Hematopoietic multipotent progenitor cell (in vitro differentiated cells): ENCODE measurements at regions not wholly inside any gene's neighbourhood (a gene's known extent, or its start where the extent isn't known, plus 50 kb on each side); places are given as distances from the start of the nearest gene placed in this dataset.
"Not testable (repeated sequence)": the region's sequence is repeated elsewhere in the genome, so short reads cannot be mapped to it uniquely, and the experiment has no call there.

Experiments
- DNase-seq, 3 donors: peaks; one replicate each; pipeline ENCODE4 v3.0.0-alpha.2; 2011 to 2015; ENCODE audit warnings: low read depth in 2 of 3, low spot score in 2 of 3

DNA sequence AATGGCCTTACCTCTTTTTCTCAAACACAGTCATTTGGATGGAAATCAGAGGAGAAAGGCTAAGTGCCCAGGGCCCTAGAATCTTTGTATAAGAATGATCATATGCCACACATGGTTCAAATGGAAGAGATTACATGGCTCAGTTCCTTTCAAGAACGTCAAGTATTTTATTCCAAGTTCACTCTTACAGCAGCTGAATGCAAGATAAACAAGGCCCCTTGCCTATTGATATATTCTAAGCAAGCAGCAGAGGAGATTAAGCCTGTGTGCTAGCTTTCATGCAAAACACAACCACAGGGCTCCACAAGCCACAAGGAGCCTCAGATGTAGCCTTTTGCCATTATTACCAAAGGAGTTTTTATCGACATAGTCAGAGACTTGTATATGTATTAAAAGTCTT lies 55.3 kb upstream of the SLCO6A1 start:
- no peak for DNase-seq

DNA sequence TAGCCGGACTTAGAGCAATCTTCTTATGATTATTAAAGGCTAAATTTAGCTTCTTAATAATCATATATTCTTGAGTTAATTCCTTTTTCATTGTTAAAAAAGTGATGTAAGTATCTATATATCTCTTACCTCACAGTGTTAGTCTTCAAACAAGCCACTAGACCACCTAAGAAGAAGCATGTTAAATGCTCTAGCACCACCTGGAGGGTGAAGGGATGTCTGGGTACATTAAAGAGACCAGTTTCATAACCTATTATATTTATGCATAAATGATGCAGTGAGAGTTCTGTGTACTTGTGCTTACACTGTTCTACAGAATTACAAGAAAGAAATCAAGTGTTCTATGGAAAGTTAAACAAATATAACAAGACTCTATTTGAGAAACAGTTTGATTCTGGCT lies 55.9 kb upstream of the SLCO6A1 start:
- peak in 2 of 3 donors; percentile 47 to 82 for DNase-seq

DNA sequence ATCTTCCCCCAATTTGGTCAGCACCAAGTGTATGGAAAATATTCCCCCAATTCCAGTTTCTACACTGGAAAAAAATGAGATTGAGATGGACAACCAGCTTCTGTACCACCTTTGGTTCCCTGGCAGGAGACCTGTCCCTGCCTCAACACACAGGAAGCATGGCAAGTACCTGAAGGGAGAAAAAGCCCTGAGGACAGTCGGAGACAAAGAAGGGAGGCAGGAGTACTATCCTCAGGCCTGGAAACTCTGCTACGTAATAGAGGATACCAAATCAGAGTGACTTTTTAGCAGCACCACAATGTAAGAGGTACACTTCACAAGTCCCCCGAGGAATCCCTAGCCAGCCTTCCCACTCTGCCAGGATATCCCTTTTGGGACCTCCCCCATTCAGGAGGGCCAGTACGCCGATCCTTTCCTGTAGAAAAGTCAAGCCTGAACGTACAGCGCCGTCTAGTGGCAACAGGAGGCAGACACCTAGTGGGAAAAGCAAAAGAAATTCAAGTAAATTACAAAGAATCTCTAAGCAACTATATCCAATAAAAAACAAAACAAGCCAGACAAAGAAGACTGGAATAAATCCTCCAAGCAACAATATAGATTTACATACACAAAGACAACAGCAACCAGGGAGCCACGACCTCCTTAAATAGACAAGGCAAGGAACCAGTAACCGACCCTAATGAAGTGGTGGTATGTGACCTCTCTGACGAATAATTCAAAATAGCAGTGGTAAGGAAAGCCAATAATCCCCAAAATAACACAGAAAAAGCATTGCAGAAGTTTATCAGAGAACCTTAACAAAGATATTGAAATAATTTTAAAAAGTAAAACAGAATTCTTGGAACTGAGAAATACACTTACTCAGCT lies 63.3 kb upstream of the SLCO6A1 start:
- no peak for DNase-seq

DNA sequence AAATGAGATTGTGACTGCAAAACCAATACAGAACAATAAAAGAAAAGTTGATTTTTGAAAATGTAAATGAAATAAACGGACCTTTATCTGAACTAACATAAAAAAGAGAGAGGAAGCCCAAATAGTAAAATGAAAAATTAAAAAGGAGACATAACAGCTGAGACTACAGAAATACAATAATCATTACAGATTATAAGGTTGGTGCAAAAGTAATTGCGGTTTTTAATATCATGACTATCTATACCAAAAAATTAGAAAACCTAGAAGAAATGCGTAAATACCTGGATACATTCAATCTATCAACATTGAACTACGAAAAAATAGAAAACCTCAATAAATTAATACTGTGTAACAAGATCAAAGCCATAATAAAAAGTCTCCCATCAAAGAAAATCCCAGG lies 71.9 kb upstream of the SLCO6A1 start:
- DNase-seq: no peak

DNA sequence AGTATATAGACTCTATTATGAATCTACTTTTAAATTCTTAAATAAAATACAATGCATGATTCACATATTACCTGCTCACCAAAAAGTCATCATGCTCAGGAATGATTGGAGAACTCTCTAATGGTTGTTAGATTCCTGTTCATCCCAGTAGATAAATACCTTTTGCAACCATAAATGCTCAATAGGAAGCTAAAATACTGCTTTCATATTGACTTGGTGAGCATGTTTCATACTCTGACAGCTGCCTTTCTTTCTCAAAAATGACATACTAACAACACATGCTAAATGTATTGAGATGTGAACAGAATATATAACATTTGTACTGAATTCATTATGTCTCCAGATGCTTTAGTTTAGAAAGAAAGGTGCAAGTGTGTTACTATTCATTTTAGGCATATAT lies 79.6 kb upstream of the SLCO6A1 start:
- no peak for DNase-seq

DNA sequence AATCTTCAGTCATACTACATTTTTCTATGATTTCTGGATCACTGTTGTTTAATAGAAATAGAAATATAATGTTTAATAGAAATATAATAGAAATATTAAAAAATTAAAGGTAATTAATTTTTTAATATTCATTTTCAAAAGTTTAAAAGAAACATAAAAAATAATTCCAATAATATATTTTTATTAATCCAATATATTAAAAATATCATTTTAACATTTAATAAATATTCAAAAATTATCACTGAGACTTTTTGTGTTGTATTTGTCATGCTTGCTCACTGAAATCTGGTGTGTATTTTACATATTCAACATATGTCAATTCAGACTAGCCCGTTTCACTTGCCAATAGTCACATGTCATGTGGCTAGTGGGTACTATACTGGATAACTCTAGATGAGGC lies 80.6 kb upstream of the SLCO6A1 start:
- DNase-seq: no peak

DNA sequence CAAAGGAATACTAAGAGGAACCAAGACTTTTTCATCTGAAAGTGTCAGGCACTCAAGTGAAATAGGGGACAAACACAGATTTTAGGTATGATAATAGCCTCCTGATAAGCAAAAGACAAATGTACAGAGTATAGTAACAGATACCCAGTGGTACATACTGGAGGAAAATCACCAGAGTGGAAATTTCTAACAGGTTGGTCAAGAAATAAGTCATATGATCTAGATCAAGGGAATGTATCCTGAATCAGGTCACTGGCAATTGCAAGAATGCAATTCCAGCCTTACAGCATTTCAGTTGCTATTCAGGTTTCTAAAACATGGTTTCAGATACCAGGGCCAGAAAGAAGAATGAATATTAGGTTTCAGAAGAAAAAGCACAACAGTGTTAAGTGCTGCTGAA lies 82.2 kb upstream of the SLCO6A1 start:
- no peak for DNase-seq

DNA sequence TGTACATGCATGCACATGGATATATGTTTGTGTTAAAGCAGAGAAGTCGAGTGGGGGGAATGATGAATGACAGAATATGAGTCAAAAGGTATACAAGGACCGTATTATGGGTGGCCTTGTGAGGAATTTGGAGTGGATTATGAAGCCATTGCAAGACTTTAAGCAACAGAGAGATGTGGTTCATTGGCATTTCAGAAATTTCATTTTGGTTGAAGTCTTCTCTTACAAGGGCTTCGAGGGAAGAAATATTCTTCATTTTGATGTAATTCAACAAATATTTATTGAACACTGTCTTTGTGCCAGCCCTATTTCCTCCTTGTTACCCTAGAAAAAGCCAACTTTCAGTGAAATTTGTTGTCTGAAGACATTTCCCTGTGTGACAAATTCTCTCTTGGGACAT lies 83.9 kb upstream of the SLCO6A1 start:
- DNase-seq: no peak

DNA sequence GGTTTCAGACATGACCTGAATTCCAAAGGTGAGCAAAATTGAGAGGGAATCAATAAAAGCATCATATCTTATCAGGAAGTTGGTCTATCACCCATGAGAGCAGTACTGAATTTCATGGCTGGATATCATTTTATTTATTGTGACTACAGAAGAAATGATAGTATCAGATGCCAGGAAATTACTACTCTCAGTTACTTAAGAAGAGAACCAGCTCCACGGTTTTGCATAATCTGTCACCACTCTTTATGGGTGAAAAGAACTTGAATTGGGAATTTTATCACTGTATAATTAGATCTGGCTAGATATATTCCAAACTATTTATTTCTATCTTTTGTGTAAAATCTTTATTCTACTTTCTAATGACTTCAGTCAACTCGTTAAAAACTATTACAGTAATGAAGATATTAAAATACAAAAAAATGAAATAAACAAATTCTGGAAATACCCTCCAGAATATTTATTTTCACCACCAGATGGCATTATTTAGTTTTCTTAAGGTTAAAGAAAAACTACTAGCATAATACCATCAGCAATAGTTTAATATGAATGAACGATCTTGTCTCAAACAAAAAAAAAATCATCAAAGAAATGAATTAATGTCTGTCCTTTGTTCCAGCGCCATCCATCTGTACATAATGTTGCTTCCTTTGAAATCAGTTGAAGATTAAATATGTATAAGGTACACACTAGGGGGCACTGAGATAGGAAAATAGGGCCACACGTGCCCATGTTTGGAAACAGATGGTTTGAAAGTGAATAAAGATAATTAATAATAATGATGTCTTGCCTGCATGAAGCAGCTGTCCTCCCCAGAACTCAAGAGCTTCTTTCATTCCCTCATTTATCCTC lies 84.7 kb upstream of the SLCO6A1 start:
- peak in 2 of 3 donors; percentile 22 to 52 for DNase-seq

DNA sequence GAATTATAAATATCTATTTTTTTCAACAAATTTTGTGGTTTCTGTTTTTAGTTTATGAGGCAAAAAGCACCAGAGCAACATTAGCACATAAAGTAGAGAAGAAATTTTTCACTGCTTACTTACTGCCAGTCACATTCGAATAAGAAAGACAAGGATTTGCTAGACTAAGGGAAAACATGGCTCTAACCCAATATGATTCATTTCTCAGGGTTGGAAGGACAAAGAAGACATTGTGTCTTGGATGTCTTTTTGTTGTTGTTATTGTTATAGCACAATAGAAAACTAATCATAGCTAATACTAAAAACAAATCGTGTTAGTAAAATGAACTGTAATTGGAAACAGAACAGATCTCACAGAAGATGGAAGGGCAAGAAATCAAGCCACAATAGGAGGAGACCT lies 90.9 kb upstream of the SLCO6A1 start:
- DNase-seq: no peak

DNA sequence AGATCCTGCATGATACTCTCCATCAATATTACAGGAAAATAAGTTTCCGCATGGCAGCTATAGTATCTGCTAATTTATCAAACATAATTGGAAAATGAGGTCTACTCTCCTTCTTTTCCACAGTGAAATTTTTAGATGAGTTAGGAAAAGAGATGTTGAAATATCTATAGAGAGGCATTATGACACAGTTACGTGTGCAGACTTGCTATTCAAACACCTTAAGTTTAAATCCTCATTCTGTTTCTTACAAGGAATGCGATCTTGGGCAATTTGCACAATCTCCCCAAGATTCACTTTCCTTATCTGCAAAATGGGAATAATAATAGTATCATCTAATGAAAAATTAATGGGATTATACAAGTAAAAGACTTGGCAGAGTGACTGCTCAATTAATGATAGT lies 91.7 kb upstream of the SLCO6A1 start:
- no peak for DNase-seq

DNA sequence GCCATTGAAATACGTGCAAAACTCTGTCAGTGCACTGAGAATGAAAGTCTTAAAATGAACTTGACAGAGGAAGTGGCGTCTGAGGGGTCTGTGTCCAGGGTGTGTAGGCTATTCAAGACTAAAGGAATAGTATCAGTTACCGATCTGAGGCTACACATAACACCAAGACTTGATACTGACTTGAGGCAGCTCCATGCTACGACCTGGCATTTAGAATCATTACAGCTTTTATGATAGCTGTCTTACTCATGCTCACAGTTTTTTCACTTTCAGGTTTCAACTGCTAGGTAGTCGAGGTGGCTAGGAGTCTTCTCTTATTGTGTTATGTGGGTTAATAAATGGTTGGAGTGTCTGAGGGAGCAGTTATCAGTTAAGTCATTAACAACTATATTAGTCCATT lies 92.8 kb upstream of the SLCO6A1 start:
- DNase-seq: no peak

DNA sequence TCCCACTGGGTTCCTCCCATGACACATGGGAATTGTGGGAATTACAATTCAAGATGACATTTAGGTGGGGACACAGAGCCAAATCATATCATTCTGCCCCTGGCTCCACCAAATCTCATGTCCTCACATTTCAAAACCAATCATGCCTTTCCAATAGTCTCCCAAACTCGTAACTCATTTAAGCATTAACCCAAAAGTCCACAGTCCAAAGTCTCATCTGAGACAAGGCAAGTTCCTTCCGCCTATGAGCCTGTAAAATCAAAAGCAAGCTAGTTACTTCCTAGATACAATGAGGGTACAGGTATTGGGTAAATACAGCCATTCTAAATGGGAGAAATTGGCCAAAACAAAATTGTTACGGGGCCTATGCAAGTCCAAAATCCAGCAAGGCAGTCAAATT lies 93.8 kb upstream of the SLCO6A1 start:
- not testable (repeated sequence) for DNase-seq

DNA sequence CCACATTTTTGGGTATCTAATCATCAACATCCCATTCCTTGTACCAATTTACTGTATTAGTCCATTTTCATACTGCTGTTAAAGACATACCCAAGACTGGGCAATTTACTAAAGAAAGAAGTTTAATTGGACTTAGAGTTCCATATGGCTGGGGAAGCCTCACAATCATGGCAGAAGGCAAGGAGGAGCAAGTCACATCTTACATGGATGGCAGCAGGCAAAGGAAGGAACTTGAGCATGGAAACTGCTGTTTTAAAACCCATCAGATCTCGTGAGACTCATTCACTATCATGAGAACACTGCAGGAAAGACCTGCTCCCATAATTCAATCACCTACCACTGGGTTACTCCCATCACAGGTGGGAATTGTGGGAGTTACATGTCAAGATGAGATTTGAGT lies 95.4 kb upstream of the SLCO6A1 start:
- no peak for DNase-seq

DNA sequence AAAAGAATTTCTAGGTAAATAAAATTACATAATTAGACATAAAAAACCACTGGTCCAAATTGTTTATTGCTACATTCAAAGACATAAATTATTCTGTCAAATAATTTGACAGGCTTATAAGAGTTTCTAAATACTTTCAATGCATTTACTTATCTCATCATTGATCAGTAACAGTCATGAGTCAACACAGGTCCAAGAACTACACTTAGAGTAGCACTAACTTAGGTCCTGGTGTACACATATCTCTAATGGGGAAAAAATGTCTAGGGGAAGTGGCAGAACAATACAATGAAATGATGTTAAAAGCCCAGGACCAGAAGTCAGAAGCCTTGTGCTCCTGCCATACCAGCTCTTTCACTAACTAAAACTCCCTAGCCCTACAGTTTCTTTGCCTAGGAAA lies 96.5 kb upstream of the SLCO6A1 start:
- no peak for DNase-seq

DNA sequence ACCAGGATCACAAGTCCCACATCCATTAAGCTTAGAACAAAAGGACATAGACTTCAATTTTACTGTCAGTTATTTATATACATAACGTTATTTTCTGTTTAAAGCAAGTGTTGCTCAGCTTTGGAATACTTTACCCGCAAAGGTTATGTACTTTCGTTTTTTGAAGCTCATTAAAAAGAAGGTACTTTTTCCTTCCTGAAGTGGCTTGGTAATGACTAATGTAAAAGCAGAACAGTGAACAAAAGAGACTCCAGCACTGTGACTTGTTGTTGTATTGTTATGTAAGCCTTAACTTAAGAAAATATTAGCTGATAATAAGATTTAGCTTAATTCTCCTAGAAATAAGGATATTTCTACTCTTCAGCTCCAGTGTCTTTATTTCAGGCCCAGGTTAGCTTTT lies 97.3 kb upstream of the SLCO6A1 start:
- peak in 2 of 3 donors; percentile 12 to 44 for DNase-seq

DNA sequence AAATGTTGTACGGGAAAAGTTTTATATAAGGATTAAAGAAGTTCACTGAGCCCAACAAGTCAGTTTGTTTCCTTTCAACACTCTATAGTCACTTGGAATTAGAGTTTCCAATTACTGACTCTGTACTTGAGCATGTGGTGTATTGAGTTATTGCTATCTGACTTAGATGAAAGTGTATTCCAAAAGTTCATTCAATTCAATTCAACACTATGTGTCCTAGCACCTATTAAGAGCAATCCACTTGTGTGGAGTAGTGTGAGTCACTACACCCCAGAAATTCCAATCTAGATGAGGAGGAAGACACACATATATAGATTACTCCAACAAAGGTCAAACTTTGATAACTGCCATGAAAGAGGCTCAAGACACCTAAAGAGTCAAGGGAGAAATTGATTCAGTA lies 98.2 kb upstream of the SLCO6A1 start:
- no peak for DNase-seq

DNA sequence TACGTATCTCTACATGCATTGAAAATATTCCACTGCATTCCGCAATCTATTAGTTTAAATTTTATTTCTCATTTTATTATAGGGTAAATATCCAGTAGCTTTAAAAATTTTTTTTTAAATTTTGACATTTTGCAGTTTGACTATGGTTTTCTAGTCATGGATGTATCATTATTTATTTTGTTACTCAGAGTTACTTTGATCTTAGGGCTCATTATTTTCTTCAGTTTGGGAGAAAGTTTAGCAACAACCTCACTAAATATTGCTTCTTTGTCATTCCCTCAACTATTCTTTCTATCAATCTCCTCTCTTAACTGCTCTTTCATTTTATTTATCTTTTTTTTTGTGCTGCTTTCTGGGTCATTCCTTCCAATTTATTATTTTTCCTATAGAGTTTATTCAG lies 100.5 kb upstream of the SLCO6A1 start:
- DNase-seq: no peak

DNA sequence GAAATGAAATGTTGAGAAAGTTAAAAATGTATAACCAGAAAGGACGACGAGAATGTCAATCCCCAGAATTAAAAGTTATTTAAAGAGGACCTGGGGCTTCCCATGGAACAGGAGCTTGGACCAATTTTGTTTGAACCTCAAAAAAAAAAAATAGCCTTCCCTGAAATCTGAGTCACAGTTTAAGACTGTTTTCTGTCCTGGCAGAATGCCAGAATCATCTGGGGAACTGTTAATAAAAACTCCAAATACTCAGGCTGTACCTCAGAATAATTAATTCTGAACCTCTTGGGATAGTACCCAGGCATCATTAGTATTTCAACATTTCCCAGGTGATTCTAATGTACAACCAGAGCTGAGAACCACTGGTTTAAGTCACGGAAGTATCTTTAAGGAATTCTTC lies 102.2 kb upstream of the SLCO6A1 start:
- peak in 2 of 3 donors; percentile 14 to 46 for DNase-seq

DNA sequence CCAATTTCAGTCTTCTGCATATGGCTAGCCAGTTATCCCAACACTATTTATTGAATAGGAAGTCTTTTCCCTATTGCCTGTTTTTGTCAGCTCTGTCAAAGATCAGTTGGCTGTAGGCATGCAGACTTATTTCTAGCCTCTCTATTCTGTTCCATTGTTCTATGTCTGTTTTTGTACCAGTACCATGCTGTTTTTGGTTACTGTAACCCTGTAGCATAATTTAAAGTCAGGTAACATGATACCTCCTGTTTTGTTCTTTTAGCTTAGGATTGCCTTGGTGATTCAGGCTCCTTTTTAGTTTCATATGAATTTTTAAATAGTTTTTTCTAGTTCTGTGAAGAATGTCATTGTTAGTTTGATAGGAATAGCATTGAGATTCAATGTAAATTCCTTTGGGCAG lies 104.9 kb upstream of the SLCO6A1 start:
- DNase-seq: no peak

DNA sequence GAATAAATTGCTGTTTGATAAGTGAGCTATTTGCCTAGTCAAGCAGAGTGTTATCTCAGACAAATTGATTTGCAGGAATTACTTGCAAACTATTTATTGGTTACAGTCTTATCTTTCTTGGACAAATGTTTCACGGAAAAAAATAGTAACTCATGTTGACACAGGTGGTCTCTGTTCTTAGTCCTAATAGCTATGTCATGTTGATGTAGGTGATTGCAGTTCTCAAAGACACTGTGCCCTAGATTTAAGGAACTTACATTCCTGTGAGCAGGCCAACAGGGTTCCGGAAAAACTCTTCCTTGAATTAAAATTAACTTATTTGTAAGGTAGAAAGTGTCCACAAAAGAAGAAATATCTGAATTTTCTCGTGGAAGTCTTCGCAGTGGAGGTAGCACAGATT lies 109.6 kb upstream of the SLCO6A1 start:
- no peak for DNase-seq

DNA sequence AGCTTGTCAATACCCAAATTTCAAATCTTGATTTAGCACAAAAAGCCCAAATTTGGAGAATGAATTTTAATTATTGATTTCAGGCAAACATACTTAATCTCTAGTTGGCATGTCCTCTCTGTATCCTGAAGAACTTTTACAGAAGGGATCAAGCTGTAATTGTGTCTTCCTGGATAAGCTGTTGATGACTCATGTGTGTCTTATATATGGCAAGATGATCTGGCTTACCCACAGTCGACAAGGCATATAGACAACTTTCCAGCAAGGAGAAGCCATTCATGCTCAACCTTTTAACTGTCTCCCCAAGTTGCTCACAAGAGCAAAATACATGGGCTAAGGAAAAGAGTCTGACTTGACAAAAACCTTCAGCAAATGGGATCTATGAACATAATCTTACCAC lies 112.5 kb upstream of the SLCO6A1 start:
- DNase-seq: no peak
